ENCODE measurements at regions not wholly inside any gene's neighbourhood (a gene's known extent, or its start where the extent isn't known, plus 50 kb on each side); places are given as distances from the start of the nearest gene placed in this dataset.

DNA sequence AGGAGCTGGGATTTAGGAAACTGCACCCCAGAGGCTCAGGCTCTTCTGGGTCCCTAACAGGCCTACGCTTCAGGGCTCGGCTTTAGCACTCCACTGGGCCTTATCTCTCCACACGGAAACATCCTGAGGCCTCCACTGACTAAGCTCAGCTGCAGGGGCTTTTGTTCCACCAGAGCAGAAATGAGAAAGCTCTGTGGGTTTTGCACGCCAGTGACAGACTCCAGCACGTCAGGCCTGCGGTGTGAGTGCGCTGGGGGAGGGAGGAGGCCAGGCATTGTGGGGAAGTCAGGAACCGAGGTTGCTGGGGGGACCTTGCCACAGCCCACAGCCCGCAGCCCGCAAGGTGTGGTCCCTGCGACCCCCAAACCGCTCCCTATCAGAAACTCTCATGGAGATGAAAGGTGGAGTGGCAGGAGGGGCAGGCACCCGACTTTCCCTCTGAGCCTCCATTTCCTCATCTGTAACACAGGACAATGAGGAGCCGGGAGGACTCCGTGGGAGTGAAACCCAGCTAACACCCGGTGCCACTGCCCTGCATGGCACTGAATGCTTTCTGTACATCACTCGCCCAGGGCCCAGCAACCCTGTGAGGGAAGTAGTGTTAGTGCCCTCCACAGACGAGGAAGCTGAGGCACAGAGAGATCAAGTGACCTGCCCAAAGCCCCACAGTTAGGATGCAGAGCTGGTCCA lies 106.5 kb downstream of the TPRA1 start:
- DNase-seq = no peak

DNA sequence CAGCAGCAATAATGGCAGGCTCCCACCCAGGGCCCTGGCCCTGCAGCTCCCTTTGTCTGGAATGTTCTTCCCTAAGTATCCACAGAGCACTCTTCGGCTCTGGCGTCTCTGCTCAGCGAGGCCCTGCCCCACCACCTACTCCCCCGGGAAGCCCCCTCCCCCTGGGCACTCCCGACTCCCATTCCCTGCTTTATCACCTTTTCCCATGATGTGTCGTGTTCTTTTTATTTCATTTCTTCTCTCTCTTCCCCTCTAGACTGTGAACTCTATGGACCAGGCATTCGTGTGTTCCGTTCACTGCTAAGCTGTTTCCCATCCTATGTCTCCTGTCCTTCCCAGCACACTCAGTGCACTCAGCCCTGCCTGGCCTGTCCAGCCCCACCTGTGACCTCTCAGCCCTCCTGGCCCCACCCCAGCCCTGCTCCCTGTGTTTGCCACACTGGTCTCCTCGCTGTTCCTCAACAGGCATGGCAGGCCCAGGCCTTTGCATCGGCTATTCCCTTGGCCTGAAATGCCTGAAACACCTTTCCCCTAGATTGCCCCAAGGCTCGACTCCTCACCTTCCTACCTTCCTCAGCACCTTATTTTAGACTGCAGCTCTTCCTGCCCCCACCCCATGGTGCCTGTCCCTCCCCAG lies 107.4 kb downstream of the TPRA1 start:
- no peak for DNase-seq

DNA sequence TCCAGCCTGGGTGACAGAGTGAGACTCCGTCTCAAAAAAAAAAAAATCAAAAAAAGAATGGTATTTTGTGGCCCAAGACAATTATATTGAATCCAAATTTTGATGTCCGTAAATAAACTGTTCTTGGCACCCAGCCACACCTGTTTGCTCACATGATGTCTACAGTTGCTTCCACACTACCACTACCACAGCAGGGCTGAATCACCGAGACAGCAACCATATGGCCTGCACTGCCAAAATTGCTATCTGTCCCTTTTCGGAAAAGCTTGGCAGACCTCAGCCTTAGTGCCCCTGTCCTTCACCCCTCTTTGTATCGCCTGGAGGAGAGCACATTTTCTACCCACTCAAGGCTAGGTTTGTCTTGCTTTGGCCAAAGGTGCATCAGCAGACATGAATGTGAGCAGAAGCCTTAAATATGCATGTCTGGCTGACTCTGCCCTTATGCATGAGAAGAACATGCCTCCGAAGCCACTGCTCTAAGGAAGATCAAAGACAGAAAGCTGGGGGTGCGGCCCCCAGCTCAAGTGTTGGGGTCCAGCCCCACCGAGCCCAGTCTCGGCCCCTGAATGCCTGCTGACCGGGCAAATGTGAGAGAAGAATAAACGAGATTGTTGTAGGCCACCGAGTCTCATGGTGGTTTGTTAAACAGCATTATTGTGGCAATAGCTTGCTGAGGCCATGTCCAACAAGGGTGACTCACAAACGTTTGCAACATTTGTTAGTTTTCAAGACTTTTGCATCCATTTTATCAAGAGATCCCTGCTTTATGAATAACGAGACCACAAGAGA lies 108.1 kb downstream of the TPRA1 start:
- no peak for DNase-seq

DNA sequence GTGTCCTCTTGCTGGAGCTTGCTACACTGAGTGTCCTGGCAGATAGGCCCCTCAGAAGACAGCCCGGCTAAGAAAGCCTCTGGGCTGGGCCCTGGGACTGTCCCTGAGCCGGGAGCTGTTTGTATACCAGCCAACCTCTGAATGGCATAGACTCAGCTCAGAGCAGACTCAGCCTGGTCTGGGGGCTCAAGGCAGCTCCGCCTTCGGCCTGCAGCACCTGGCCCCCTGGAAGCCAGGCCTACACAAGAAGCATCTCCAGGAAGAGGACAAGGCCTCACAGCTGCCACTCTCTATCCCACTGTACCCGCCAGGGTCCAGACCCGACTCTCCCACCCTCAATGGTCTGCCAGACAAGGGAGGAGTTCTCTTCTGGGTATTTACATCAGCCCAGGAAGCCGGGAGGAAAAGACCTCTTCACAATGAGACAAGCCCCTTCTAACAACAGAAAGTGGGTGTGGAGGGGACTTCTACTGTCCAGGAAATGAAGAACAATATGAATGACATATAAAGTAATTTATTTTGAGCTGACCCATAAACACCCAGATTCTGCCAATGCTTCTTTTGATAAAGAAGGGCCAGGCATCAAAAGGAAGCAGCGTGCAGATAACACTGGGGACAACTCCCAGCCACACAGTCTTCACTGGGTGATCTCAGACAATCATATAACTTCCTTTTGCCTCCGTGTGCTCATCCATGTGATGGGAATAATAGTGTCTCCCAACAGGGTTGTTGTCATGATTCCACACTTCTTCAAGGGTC lies 110.2 kb downstream of the TPRA1 start:
- no peak for DNase-seq

DNA sequence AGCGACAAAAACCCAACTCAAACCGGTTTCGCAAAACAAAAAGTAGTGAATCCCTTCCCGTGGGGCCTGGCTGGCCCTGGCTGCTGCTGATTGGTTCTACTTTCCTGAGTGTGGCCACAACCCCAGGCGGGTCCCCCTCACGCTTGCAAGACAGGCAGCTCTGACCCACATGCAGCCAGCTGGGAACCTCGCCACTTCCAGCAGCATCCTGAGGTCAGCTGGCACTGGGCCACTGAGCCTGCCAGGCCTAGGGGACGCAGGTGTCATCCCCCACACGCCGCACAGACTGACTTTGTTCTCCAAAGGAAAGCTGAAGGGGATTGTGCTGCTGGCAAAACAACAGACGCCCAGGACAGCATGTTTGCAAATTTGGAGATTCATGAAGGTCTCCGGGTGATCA lies 111.1 kb downstream of the TPRA1 start:
- no peak for DNase-seq

DNA sequence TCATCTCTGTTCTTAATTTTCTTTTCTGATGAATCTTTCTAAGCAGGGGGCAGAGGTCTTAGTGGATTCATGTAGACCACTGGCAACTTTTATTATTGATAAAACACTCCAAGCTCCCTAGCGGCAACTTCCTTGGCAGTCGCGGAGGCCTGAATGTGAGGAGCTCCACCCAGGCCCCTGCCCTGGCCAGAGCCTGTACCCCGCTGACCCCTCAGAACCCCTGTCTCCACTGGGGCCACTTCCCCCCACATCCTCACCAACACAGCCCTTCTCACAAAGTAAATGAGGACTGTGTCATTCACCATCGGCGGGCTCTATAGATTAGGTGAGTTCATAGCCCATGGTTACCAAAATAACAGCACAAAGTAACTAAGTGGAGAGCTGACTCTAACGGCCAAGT lies 111.6 kb downstream of the TPRA1 start:
- no peak for DNase-seq

DNA sequence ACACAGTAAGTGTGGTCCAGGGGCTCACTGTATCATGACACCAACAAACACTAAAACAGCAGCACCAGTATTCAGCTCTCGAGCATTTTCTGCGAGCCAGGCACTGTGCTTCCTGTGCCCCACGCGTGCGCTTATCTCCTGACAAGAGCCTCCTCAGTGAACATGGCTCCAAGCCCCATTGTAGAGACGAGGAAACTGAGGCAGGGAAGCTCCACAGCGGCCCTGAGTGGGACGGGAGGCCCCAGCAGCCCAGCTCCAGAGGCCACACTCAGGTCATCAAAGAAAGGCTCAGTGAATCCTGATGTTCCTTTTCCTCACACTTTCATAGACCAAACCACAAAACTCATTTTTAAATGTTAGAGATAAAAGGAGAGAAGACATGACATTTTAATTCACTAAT lies 113.1 kb downstream of the TPRA1 start:
- DNase-seq = no peak

DNA sequence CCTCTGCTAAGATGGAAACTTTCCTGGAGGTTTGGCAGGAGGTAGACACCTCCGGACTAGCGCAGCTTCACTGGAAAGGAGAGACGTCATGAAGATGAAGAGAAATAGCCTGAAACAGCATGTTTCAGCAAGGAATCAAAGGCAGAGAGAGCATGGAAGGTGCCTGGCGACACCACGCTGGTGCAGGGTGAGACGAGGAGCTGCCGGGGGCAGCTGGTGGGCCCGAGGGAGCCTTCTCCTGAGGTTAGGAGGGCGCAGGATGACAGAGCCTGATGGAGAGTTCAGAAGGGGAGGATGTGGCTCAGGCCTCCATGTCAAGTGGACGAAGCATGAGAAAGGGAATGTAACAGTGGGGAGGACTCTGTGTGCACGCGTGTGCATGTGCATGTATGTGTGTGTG lies 113.6 kb downstream of the TPRA1 start:
- no peak for DNase-seq

DNA sequence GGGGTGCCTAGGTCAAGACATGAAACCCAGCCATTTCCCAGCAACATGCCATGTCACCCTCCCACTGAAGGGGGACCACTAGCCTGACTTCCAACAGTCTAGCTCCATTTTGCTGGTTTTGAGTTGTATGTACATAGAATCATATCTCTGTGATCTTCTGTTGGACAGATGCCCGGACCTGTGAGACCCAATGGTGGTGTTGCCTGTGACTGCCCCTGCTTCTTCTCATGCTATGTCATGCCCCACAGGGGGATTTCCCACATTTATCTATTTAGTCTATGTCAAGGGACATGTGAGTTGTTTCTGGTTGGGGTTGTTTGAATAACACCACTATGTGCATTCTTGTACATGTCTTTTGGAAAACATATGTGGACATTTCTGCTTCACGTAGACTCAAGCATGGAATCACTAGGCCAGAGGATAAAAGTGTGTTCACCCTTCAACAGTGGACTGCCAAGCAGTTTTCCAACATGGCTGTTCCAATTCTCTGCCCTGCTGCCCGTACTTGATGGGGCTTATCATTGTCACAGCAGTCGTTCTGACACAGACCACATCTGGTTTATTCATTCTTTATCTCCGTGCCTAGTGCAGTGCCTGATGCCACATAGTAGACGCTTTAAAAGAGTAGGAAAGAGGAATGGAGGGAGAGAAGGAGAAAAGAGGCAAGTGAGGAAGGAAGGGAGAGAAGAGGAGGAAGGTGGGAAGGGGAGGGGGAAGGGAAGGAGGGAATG lies 114.4 kb downstream of the TPRA1 start:
- no peak for DNase-seq

DNA sequence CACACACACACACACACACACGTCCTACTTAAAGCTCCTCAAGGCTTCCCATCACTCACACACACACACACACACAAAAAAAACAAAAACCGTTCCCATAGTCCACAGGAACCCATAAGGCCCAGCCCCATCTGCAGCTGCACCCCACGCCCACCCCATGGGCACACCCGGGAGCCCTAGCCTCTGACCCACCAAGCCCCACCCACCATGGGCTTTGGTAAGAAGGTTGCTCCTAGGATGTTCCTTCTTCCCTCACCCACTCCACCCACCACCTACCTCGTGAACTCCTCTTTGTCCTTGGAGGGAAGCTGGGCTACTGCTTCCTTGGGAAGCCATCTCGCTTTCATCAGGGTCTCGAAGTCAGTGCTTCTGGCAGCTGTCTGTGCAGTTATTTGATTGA lies 115.1 kb downstream of the TPRA1 start:
- no peak for DNase-seq

DNA sequence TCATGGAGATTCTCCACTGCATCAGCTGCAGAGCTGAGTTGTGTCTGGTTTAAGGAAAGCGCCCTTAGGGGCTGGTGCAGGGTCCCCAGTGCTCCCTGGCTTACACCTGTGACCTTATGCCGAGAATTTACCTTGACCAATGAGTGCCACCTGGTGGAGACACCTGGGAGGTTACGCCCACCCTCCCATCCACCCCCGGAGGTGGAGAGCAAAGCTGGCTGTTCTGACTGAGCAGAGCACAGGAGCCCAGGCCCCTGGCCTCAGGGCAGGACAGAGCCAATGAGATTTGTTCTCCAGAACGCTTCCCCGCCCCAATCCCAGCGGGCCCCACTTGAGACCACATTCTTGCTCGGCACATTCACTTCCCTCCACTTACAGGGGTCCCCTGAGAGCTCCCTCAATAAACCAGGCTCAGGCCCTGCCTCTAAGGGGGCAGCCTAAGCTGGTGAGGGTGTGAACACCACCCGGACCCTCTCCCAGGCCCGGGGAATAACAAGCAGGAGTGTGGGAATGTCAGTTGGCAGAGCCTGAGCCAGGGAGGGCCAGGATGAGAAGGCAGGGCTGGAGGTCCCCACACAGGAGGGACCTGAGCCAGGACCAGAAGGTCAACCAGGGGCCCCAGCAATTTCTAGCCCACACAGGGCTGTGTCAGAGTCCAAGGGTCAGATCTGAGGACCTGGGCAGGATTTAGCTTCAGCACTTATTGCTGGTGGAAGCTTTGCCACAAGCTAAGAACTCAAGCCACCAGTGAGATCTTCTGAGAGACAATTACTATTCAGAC lies 117.1 kb downstream of the TPRA1 start:
- DNase-seq = no peak

DNA sequence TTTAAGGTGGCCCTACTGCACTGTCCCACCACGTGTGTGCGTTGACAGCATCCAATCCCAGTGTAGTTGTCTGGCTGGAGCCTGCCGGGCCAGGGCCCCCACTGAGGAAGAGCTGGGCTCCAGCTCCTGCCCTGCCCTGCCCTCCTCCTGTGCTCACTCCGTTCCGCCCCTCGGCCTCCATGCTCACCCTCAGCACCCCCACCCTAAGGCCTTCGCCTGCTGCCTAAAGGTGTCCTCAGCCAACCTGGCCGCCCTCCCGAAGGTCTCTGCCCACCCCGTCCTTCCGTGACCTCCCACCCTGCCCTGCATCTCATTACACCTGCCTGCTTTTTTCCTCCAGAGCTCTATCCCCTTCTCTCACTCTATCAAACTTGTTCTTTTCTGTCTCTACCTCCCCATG lies 118.0 kb downstream of the TPRA1 start:
- no peak for DNase-seq

DNA sequence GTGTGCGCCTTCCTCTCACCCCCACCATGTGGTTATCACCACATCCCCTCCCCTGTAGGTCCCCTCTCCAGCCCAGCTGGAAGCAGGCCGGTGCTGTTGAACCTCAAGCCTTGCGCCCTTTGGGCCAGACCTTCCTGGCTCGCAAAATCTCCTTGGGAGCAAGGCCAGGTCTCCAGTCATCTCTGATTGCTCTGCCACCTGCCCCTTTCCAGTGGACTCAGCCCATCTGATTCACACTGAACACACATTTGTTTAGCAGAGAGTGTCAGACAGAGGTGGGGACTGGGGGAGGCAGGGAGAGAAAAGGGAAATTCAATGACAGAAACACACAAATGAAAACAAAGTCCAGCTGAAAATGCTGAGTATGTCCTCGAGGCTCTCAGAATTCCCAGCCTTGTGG lies 119.4 kb downstream of the TPRA1 start:
- DNase-seq = no peak

DNA sequence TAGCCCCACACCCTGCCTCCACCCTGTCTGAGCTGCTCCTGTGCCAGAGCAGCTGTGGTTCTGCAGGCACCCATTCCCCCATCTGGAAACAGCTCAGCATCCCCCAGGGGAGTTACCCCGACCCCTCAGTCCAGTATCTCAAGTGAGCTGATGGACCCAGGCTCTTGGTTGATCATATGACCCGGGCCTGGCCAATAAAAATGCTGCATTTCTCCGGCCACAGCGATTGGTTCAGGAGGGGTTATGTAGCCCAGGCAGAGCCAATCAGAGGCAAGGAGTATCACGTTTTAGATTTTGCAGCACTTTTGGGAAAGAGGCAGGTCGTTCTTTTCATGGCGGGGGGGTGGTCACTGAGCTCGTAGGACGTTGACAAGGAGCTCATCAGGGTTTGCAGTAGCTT lies 120.8 kb downstream of the TPRA1 start:
- DNase-seq = no peak

DNA sequence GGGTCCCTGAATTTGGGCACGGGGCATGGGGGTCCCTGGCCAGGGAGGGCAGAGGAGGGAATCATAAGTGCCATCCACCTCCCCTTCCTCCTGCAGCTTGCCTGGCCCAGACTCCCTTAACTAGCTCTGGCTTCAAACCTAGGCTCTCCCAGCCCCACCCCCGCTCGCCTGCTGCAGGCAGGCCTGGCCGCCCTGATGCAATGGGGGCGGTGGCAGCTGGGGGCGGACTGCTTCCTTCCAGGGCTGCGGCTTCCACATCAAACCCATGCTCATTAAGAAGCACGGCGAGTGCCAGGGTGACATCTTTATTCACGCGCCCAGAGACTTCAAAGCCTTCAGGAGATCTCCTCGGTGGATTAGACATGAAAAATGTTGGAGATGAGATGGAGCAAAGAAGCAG lies 123.1 kb downstream of the TPRA1 start:
- DNase-seq = no peak

DNA sequence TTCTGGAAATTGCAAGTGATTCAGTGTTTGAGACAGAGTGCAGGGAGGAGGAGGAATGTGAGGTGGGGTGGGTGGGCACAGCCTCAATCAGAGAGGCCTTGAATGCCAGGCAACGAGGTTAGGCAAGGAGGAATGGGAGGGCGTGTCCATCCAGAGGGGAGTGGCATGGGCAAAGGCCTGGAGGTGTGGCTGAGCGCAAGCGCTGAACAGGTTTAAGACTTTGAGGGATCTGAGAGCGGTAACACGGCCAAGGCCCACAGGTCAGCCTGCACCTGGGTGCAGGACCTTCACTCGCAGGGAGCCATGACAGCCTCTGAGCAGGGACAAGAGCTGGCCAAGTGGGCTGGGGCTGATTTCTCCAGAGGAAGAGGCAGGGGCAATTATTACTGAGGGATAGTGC lies 125.9 kb downstream of the TPRA1 start:
- no peak for DNase-seq

DNA sequence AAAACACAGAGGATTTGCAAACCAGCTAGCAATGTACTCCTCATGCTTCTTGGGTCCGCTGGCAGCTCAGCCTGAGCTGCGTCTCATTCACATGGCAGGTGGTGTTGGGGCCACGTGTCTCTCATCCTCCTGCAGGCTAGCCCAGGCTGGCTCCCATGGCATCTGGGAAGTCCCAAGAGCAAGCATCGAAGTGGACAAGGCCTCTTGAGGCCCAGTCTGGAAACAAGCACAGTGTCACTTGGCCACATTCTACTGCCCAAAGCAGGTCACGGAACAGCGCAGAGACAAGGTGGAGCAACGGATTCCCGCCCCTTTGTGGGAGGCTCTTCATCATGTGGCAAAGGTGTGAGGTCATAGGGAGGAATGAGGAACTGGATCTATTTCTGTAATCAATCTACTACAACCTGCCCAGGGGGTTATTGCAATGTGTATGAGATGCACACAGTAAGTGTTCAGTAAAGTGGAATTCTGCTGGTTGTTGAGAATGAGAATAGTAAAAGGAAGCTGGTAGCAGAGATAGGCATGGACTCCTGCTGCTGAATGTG lies 128.3 kb downstream of the TPRA1 start:
- no peak for DNase-seq

DNA sequence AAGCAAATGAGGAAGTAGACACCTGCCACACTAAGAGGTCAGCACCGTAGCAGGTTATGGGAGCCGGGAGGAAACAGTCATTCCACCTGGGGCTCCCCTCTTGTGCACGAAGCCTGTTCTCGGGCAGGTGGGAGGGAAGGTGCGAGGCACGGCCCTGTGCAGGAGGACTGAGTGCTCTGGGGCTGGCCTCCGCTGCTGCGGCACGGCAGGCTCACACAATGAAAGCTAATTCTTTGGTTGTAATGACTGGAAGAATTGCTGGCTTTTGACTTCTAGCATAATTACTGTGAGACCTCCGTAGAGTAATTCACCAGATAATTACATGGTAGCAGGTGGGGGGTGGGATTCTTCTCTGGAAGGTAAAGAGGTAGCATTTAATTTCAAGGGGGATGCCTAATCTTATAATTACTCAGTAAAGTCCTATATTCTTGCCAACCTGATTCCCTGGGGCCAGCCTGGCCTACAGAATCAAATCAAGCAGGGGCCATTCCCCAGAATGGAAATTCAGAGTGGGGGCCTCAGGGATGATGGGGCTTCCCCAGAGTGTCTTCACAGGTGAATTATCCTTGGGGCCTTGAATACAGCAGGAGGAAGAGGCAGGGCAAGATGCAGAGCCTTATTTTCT lies 129.1 kb downstream of the TPRA1 start:
- no peak for DNase-seq

DNA sequence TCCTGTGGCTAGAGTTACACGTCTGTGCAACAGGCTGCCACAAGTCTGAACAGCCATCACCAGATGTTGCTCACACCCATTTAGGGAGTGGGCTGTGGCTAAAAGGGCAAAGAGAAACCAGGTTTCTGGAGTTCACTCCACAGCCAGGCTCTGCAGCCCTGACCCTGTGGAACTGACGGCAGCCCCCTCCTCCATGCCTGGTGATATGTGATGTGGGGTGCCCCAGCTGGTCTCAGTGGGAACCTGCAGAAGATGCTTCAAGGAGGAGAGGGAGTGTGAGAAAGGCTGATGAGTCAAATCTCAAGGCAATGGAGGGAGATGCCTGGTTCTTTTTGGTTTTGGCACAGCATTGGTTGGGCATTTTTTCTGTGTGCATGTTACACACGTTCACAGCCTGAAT lies 130.6 kb downstream of the TPRA1 start:
- no peak for DNase-seq

DNA sequence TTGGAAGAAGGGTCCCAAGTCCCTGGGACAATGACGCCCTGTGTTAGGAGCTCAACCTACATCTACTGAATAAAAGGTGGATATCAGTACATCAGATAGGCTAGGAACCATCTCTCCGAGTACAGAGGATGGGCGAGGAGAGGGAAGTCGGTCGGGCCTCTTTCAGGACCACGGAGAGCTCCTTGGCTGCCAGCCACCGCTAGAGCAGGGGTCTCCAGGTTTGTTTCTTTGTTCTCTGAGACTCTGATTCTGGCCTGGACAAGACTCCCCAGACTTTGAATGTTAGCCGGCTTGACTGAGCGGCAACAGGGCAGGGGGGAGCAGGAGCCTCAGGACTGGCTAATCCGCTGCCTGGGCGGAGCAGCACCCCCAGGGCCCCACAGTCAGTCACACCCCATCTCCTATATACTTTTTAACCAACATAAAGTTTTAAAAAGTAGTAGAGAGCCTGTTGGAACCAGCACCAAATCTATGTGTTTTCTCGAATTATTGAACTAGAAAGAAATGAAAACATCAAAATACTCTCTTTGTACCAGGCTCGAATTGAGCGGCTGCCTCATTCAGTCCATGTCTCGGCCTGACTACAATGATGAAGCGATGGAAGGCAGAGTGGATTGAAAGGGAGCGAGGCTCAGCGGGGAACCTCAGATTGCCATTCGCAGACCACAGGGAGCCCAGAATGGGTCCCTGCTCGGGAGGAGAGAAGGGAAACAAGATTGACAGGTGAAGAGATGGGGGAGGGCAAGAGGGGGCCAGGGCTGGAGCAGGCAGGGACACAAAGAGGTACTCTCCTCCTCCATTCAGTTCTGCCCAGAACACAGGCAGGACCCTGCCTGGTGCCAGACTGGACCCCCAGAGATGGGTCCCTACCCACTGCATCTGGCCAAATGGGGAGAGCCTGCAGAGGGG lies 131.6 kb downstream of the TPRA1 start:
- DNase-seq = no peak
